ENCODE measurements at regions not wholly inside any gene's neighbourhood (a gene's known extent, or its start where the extent isn't known, plus 50 kb on each side); places are given as distances from the start of the nearest gene placed in this dataset.

- Mint-ChIP-seq H3K36me3 (peaks cover 5% of the 10 kb centered on the region; the same call in 1 of the 2 replicates), H3K9me3 (peaks cover 4% of the 10 kb centered on the region; the same call in 1 of the 2 replicates), H3K4me1 (no peaks in the 10 kb centered on the region), H3K27me3 (ENCODE audit: low read depth) (no peaks in the 10 kb centered on the region), H3K4me3 (no peak overlapping the region), H3K27ac (no peak overlapping the region)
- ChIA-PET CTCF (no interaction called here), POLR2A (no interaction called here)
- TF ChIP-seq GABPB1 (CRISPR knock-in tag; IDR thresholded peaks at IDR 0.05) = no peak
- DNase-seq (ENCODE audit: low spot score) (no peak), ATAC-seq (no peak)
These were observed 379.0 kb upstream of the GCFC2 start for GRCh38 chr2:76089683-76090082.

GRCh38 chr2:76083248-76083647, 372.5 kb upstream of the GCFC2 start:
- no peak overlapping the region for H3K4me3 Mint-ChIP-seq
- H3K4me1 Mint-ChIP-seq = peaks cover 15% of the 10 kb centered on the region
- H3K27ac Mint-ChIP-seq = no peak overlapping the region
- no peak for ATAC-seq
- H3K36me3 Mint-ChIP-seq = no peaks in the 10 kb centered on the region
- H3K9me3 Mint-ChIP-seq = no peaks in the 10 kb centered on the region
- DNase-seq (ENCODE audit: low spot score) = no peak
- TF ChIP-seq CDX4 (CRISPR knock-in tag; IDR thresholded peaks at IDR 0.05; ENCODE audit: borderline replicate concordance) (no peak), ZNF425 (CRISPR knock-in tag; conservative IDR thresholded peaks at IDR 0.05) (no peak), ZNF219 (CRISPR knock-in tag; IDR thresholded peaks at IDR 0.05; ENCODE audit: borderline replicate concordance) (no peak), ZNF512 (CRISPR knock-in tag; IDR thresholded peaks at IDR 0.05; ENCODE audit: borderline replicate concordance) (no peak), IRF2 (CRISPR knock-in tag; IDR thresholded peaks at IDR 0.05; ENCODE audit: borderline replicate concordance, low read depth) (no peak), TP53 (CRISPR knock-in tag; IDR thresholded peaks at IDR 0.05) (no peak), ARID4B (CRISPR knock-in tag; IDR thresholded peaks at IDR 0.05; ENCODE audit: borderline replicate concordance) (no peak), ZNF317 (CRISPR knock-in tag; IDR thresholded peaks at IDR 0.05; ENCODE audit: borderline replicate concordance, low read depth) (no peak)
- CTCF ChIA-PET = no interaction called here
- POLR2A ChIA-PET = no interaction called here
- H3K27me3 Mint-ChIP-seq (ENCODE audit: low read depth) = no peaks in the 10 kb centered on the region

- ChIA-PET POLR2A (no interaction called here), CTCF (no interaction called here)
- DNase-seq (ENCODE audit: low spot score) (no peak), ATAC-seq (no peak)
- Mint-ChIP-seq H3K4me1 (peaks cover 15% of the 10 kb centered on the region), H3K27me3 (ENCODE audit: low read depth) (no peaks in the 10 kb centered on the region), H3K27ac (no peak overlapping the region), H3K9me3 (no peaks in the 10 kb centered on the region), H3K4me3 (no peak overlapping the region), H3K36me3 (no peaks in the 10 kb centered on the region)
- TF ChIP-seq ZMAT4 (CRISPR knock-in tag; IDR thresholded peaks at IDR 0.05) (no peak), EMX1 (CRISPR knock-in tag; IDR thresholded peaks at IDR 0.05) (no peak), CREB1 (CRISPR knock-in tag; IDR thresholded peaks at IDR 0.05) (no peak)
These were observed 371.8 kb upstream of the GCFC2 start for GRCh38 chr2:76082509-76082908.
